K562 (cell line): ENCODE measurements at regions not wholly inside any gene's neighbourhood (a gene's known extent, or its start where the extent isn't known, plus 50 kb on each side); places are given as distances from the start of the nearest gene placed in this dataset.

Experiments
- ATAC-seq: fragments of 200-7000 bp; cut with Tn5 transposase; 3 replicates; pipeline ENCODE4 v1.9.1; 2020; ENCODE audit warnings: moderate library complexity
- BruUV-seq: library from RNA; stranded (reverse); fragments of 400-500 nt; replicated peaks from 2 replicates; lab custom pipeline; 2021; lab: Mats Ljungman, UMichigan
- CTCF ChIA-PET: fragments of 300-600 bp; formaldehyde crosslinking; extraction: SDS; loops from one replicate; lab custom pipeline; 2021; ENCODE audit warnings: low intra/inter-chr PET ratio; lab: Yijun Ruan, JAX
- POLR2A ChIA-PET: fragments of 300-600, 350-650 bp; sonication (Branson Sonifier 250); formaldehyde crosslinking; extraction: SDS; loops from one replicate; lab custom pipeline; 2021; ENCODE audit warnings: antibody characterized with exemption, inconsistent platforms; lab: Yijun Ruan, JAX
- DNase-seq, 4 experiments: peaks; one replicate each; pipeline versions ENCODE4 v3.0.0 to v3.0.0-alpha.2; 2011 to 2018; ENCODE audit warnings: low spot score in 3 of 4, mixed read lengths in 3 of 4; ENCODE audit errors: extremely low read depth in 1 of 4
- FAIRE-seq: peaks from 2 replicates; lab custom pipeline; 2011; peaks lifted over from hg19 to GRCh38; lab: Jason Lieb, UNC
- H2AFZ ChIP-seq: 2 replicates; pipeline ENCODE4 v1.6.0; 2011; ENCODE audit warnings: low read depth, low read length, control low read depth, inconsistent platforms
- H3K27ac ChIP-seq: fragments of 200-600 bp; 3 replicates; pipeline ENCODE4 v1.8.0; 2011; ENCODE audit warnings: low read depth, mild to moderate bottlenecking, control low read depth, inconsistent platforms, low read length, moderate library complexity, mixed read lengths; ENCODE audit errors: extremely low read depth
- H3K27me3 ChIP-seq, 2 experiments: fragments of 300-600 bp in 1 of 2; 2 replicates in 1 of 2; 3 replicates in 1 of 2; pipeline versions ENCODE4 v1.6.0 to v1.8.0; 2011; ENCODE audit warnings: inconsistent platforms in 2 of 2, low read length in 2 of 2, mild to moderate bottlenecking in 1 of 2, mixed read lengths in 1 of 2, moderate library complexity in 1 of 2; ENCODE audit not compliant: control insufficient read depth in 2 of 2, insufficient read depth in 2 of 2
- H3K36me3 ChIP-seq: fragments of 300-600 bp; 3 replicates; pipeline ENCODE4 v1.8.0; 2011; ENCODE audit warnings: mild to moderate bottlenecking, low read length, inconsistent platforms; ENCODE audit not compliant: control insufficient read depth, insufficient read depth
- H3K4me1 ChIP-seq, 2 experiments: fragments of 200-600 bp in 1 of 2; replicated peaks in 1 of 2; 2 replicates in 1 of 2; 3 replicates in 1 of 2; pipeline versions ENCODE4 v1.5.1 to v1.8.0; 2011; ENCODE audit warnings: inconsistent platforms in 2 of 2, low read length in 2 of 2, mild to moderate bottlenecking in 1 of 2, mixed read lengths in 1 of 2, moderate library complexity in 1 of 2; ENCODE audit not compliant: control insufficient read depth in 2 of 2, insufficient read depth in 2 of 2
- H3K4me2 ChIP-seq: 2 replicates; pipeline ENCODE4 v1.6.1; 2011; ENCODE audit warnings: low read length, control low read depth, inconsistent platforms, mixed read lengths; ENCODE audit not compliant: insufficient read depth
- H3K4me3 ChIP-seq: fragments of 200-600 bp; sonication (generic), shearing (Covaris generic); 2 replicates; pipeline ENCODE4 v1.5.1; 2016; ENCODE audit warnings: control low read depth, inconsistent platforms
- H3K79me2 ChIP-seq: fragments of 200-600 bp; 3 replicates; pipeline ENCODE4 v1.8.0; 2011; ENCODE audit warnings: low read length, inconsistent platforms; ENCODE audit not compliant: control insufficient read depth, insufficient read depth
- H3K9ac ChIP-seq, 2 experiments: 2 replicates each; pipeline versions ENCODE4 v1.6.0 to v1.6.1; 2011; ENCODE audit warnings: low read depth in 2 of 2, low read length in 2 of 2, control low read depth in 1 of 2, inconsistent platforms in 1 of 2, mild to moderate bottlenecking in 1 of 2, mixed read lengths in 1 of 2; ENCODE audit not compliant: insufficient read depth in 1 of 2
- H3K9me1 ChIP-seq: one replicate; pipeline ENCODE4 v1.6.0; 2011; ENCODE audit warnings: inconsistent platforms, mild to moderate bottlenecking, low read length, moderate library complexity; ENCODE audit not compliant: control insufficient read depth, insufficient read depth
- H3K9me3 ChIP-seq: replicated peaks from 2 replicates; pipeline ENCODE4 v1.5.1; 2011; ENCODE audit warnings: low read depth, low read length, inconsistent platforms; ENCODE audit not compliant: control insufficient read depth, insufficient read depth
- H4K20me1 ChIP-seq: replicated peaks from 2 replicates; pipeline ENCODE4 v1.6.1; 2011; ENCODE audit warnings: low read length, inconsistent platforms, mixed read lengths; ENCODE audit not compliant: control insufficient read depth, insufficient read depth
- CHAMP1 ChIP-seq: fragments of 450-650 bp; IDR thresholded peaks from 2 replicates; pipeline ENCODE4 v1.6.1; 2016; ENCODE audit warnings: mild to moderate bottlenecking
- DLX4 ChIP-seq: fragments of 250-450 bp; sonication (Bioruptor Pico); IDR thresholded peaks from 2 replicates; pipeline ENCODE4 v1.6.1; 2021; ENCODE audit warnings: mild to moderate bottlenecking
- FOXP1 ChIP-seq: sonication (generic); formaldehyde crosslinking; IDR thresholded peaks from 2 replicates; pipeline ENCODE4 v1.8.0; 2022; ENCODE audit warnings: mild to moderate bottlenecking, missing genetic modification reagents
- GATAD2A ChIP-seq: fragments of 450-650 bp; IDR thresholded peaks from 2 replicates; pipeline ENCODE4 v1.6.1; 2017
- KDM1A ChIP-seq, 2 experiments: fragments of 450-650 bp; IDR thresholded peaks; 2 replicates each; pipeline ENCODE4 v1.6.1; 2016; ENCODE audit warnings: mild to moderate bottlenecking in 2 of 2
- MEF2D ChIP-seq: conservative IDR thresholded peaks from 2 replicates; pipeline ENCODE4 v1.6.1; 2016; ENCODE audit warnings: low read depth, missing genetic modification characterization, missing compliant biosample characterization
- NCOA2 ChIP-seq, 2 experiments: fragments of 450-650 bp; IDR thresholded peaks; 2 replicates each; pipeline ENCODE4 v1.6.1; 2018; ENCODE audit warnings: mild to moderate bottlenecking in 2 of 2, moderate library complexity in 1 of 2; ENCODE audit not compliant: partially characterized antibody in 2 of 2
- NRF1 ChIP-seq, 2 experiments: fragments of 450-650 bp; IDR thresholded peaks in 1 of 2; conservative IDR thresholded peaks in 1 of 2; 2 replicates each; pipeline ENCODE4 v1.6.1; 2014; ENCODE audit warnings: mild to moderate bottlenecking in 2 of 2
- RHOXF2B ChIP-seq: fragments of 250-450 bp; sonication (Bioruptor Pico); conservative IDR thresholded peaks from 2 replicates; pipeline ENCODE4 v1.5.1; 2021
- SNRNP70 ChIP-seq: fragments of 200-400 bp; formaldehyde crosslinking; optimal IDR thresholded peaks from 2 replicates; pipeline ENCODE3; 2017; ENCODE audit warnings: low read depth, low read length
- SRSF7 ChIP-seq: fragments of 200-400 bp; formaldehyde crosslinking; optimal IDR thresholded peaks from 2 replicates; pipeline ENCODE3; 2017; ENCODE audit warnings: mild to moderate bottlenecking, low read depth, low read length
- U2AF2 ChIP-seq: fragments of 200-400 bp; formaldehyde crosslinking; optimal IDR thresholded peaks from 2 replicates; pipeline ENCODE3; 2017; ENCODE audit warnings: low read depth, mild to moderate bottlenecking, low read length
- ZC3H4 ChIP-seq: sonication (generic); formaldehyde crosslinking; IDR thresholded peaks from 2 replicates; pipeline ENCODE4 v1.9.0; 2021; ENCODE audit warnings: missing genetic modification reagents, borderline replicate concordance
- ZNF134 ChIP-seq: fragments of 250-450 bp; sonication (Bioruptor Pico); conservative IDR thresholded peaks from 2 replicates; pipeline ENCODE4 v1.4.0; 2020
- WGBS: fragments of 100-300 bp; shearing (Covaris generic); methylation state at CpG from one replicate; pipeline ENCODE4 v1.1.6; 2016; ENCODE audit warnings: low coverage, mixed read lengths; ENCODE audit not compliant: insufficient coverage; ENCODE audit errors: missing lambda C conversion rate; 5-methylcytosine and 5-hydroxymethylcytosine counted together
- in situ Hi-C: fragments of 300-500 bp; cut with MboI; formaldehyde crosslinking; loops from 4 replicates; pipeline ENCODE4 v1.15.0; 2018; ENCODE audit warnings: inconsistent platforms, mixed read lengths
- intact Hi-C: fragments of 100-400 bp; cut with micrococcal nuclease; formaldehyde crosslinking; loops from 2 replicates; pipeline ENCODE4 v1.14.2; 2022
- TF ChIP-seq, protein P1 (sequence below): sonication (generic); formaldehyde crosslinking; IDR thresholded peaks from 2 replicates; pipeline ENCODE4 v1.8.0; 2022; ENCODE audit warnings: missing genetic modification reagents, mild to moderate bottlenecking, borderline replicate concordance

DNA sequence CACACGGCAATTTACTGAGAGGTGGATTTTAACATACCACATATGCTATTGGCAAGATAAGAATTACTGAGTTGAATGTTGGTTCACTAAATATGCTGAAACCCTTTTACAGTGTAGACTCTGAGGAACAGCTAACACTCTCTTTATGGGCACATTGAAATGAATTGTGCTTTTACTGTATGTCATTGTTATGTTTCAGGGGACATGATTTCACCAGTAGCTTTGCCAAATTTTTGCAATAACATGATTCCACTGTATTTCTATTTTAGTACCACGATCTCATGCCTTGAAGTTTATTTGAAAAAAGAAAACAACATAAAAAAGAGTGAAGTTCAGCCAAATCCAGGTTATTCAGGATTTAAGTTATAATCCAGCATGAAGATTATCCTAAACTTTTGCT, 188.5 kb downstream of the HLX start:
- intact Hi-C loops (no loop called here), in situ Hi-C loops (no loop called here)
- H4K20me1 ChIP-seq: no peaks in the 10 kb centered on the region
- BruUV-seq: no TSS peak
- no peaks in the 10 kb centered on the region for H3K9me1 ChIP-seq
- H3K4me3 ChIP-seq: no peak overlapping the region
- H3K4me1 ChIP-seq: no peaks in the 10 kb centered on the region; a peak in 1 of 5 replicates
- WGBS: 7% methylated on average over 2 of the region's 2 CpGs
- FAIRE-seq (no peak), DNase-seq (no peak), ATAC-seq (no peak)
- TF ChIP-seq DLX4 (CRISPR knock-in tag): no peak
- no peak for TF ChIP-seq FOXP1 (CRISPR knock-in tag)
- no peak for TF ChIP-seq NCOA2 (IDR thresholded peaks at IDR 0.05; ENCODE audit: partially characterized antibody in 2 of 2)
- TF ChIP-seq NRF1 (conservative IDR thresholded peaks at IDR 0.05 in 1 of 2, IDR thresholded peaks at IDR 0.05 in 1 of 2): no peak
- no peak for TF ChIP-seq SNRNP70
- no peak for TF ChIP-seq MEF2D (tag)
- no peak for TF ChIP-seq KDM1A (IDR thresholded peaks at IDR 0.05)
- TF ChIP-seq U2AF2: no peak
- no peak for TF ChIP-seq SRSF7
- TF ChIP-seq ZC3H4 (CRISPR knock-in tag): no peak
- no peak for TF ChIP-seq GATAD2A
- TF ChIP-seq, protein P1, sequence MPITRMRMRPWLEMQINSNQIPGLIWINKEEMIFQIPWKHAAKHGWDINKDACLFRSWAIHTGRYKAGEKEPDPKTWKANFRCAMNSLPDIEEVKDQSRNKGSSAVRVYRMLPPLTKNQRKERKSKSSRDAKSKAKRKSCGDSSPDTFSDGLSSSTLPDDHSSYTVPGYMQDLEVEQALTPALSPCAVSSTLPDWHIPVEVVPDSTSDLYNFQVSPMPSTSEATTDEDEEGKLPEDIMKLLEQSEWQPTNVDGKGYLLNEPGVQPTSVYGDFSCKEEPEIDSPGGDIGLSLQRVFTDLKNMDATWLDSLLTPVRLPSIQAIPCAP (CRISPR knock-in tag): no peak
- TF ChIP-seq ZNF134 (CRISPR knock-in tag): no peak
- no peak for TF ChIP-seq RHOXF2B
- TF ChIP-seq CHAMP1: no peak
- ChIA-PET CTCF (no interaction called here), POLR2A (no interaction called here)
- no peaks in the 10 kb centered on the region for H3K27me3 ChIP-seq
- H3K9ac ChIP-seq: no peak overlapping the region
- no peak overlapping the region for H2AFZ ChIP-seq
- no peaks in the 10 kb centered on the region for H3K79me2 ChIP-seq
- H3K9me3 ChIP-seq: no peaks in the 10 kb centered on the region
- H3K27ac ChIP-seq: no peak overlapping the region
- no peaks in the 10 kb centered on the region for H3K36me3 ChIP-seq
- no peak overlapping the region for H3K4me2 ChIP-seq
